ENCODE measurements at regions not wholly inside any gene's neighbourhood (a gene's known extent, or its start where the extent isn't known, plus 50 kb on each side); places are given as distances from the start of the nearest gene placed in this dataset.

- TF ChIP-seq CTCF (IDR thresholded peaks at IDR 0.05; ENCODE audit: insufficient read depth, low read depth, low read length, missing control alignments): no peak
- H3K4me3 ChIP-seq (ENCODE audit: low read depth, low read length): no peak overlapping the region
- no peak for DNase-seq (ENCODE audit: low read depth)
These were observed 242.0 kb upstream of the SEMA6D start for GRCh38 chr15:47475336-47475735.

DNA sequence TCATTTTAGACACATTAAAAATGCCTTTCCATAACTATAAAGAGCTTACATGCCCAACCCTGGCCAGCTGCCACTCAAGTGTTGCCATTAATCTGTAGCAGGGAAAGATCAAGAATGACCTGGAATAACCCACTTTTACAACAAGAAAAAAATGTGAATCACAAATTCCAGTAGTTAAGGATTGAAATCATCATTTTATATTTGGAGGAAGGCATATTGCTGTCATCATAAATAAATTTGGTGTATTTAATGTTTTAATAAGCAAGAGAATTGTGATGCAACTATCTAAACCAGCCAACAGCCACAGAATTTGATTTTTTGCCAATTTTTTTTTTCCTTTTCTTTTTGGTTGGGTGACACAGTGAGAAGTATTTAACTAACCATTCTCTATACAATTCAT is 240.0 kb upstream of the SEMA6D start:
- TF ChIP-seq CTCF (IDR thresholded peaks at IDR 0.05; ENCODE audit: insufficient read depth, low read depth, low read length, missing control alignments): no peak
- no peak overlapping the region for H3K4me3 ChIP-seq (ENCODE audit: low read depth, low read length)
- no peak for DNase-seq (ENCODE audit: low read depth)

GRCh38 chr15:47484059-47484458 is 233.2 kb upstream of the SEMA6D start:
- no peak overlapping the region for H3K4me3 ChIP-seq (ENCODE audit: low read depth, low read length)
- no peak for DNase-seq (ENCODE audit: low read depth)

GRCh38 chr15:47484997-47485396 is 232.3 kb upstream of the SEMA6D start:
- no peak overlapping the region for H3K4me3 ChIP-seq (ENCODE audit: low read depth, low read length)
- TF ChIP-seq CTCF (IDR thresholded peaks at IDR 0.05; ENCODE audit: insufficient read depth, low read depth, low read length, missing control alignments): no peak
- DNase-seq (ENCODE audit: low read depth): no peak

More at GRCh38 chr15:47484059-47484458, 233.2 kb upstream of the SEMA6D start:
- no peak for TF ChIP-seq CTCF (IDR thresholded peaks at IDR 0.05; ENCODE audit: insufficient read depth, low read depth, low read length, missing control alignments)

- TF ChIP-seq CTCF (IDR thresholded peaks at IDR 0.05; ENCODE audit: insufficient read depth, low read depth, low read length, missing control alignments): no peak
- no peak overlapping the region for H3K4me3 ChIP-seq (ENCODE audit: low read depth, low read length)
- DNase-seq (ENCODE audit: low read depth): no peak
These were observed 231.9 kb upstream of the SEMA6D start for GRCh38 chr15:47485419-47485818.

DNA sequence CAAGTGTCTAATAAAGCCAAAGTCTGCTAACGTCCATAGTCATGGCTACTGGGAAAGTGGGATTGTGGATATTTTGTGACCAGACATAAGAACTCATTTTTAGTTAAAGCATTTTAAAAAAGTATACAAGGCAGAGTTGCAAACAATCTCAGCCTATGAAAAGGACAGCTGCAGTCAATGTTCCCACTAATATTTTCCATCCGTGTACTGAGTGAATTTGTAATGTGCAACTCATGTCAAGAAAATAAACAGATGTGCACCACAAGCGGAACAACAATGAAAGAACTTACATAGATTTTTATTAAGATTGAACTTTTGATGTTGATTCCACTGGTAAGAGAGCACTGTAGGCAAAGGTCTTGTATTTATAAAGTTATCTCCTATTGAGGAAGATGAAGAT is 231.3 kb upstream of the SEMA6D start:
- no peak for TF ChIP-seq CTCF (IDR thresholded peaks at IDR 0.05; ENCODE audit: insufficient read depth, low read depth, low read length, missing control alignments)
- DNase-seq (ENCODE audit: low read depth): no peak
- H3K4me3 ChIP-seq (ENCODE audit: low read depth, low read length): no peak overlapping the region

- no peak for TF ChIP-seq CTCF (IDR thresholded peaks at IDR 0.05; ENCODE audit: insufficient read depth, low read depth, low read length, missing control alignments)
- H3K4me3 ChIP-seq (ENCODE audit: low read depth, low read length): no peak overlapping the region
These were observed 225.1 kb upstream of the SEMA6D start for GRCh38 chr15:47492195-47492594.

More at GRCh38 chr15:47492195-47492594, 225.1 kb upstream of the SEMA6D start:
- DNase-seq (ENCODE audit: low read depth): no peak
